NCI-H2171 (cell line): ENCODE measurements at regions not wholly inside any gene's neighbourhood (a gene's known extent, or its start where the extent isn't known, plus 50 kb on each side); places are given as distances from the start of the nearest gene placed in this dataset.

ENCODE experiments used
- DNase-seq: peaks from one replicate; lab custom pipeline; 2025; lab: John Stamatoyannopoulos, UW

DNA sequence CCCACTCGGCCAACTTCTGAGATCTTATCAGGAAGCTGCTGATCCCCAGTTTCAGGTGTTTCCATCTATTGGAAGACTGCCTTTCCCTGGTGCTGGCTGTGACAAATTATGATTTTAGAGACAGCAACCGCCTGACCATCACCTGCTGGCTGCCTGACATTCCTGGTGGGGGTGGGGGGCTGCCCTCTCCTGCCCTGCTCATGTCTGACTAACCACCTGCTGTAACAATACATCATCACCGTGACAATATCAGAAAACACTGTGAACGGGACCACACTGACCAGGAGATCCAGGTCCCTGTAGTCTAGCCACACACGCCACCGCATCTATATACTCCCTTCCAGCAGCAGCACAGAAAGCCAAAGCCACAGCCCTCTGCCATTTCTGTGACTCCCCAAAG, 537.5 kb downstream of the QKI start:
- DNase-seq: no peak

DNA sequence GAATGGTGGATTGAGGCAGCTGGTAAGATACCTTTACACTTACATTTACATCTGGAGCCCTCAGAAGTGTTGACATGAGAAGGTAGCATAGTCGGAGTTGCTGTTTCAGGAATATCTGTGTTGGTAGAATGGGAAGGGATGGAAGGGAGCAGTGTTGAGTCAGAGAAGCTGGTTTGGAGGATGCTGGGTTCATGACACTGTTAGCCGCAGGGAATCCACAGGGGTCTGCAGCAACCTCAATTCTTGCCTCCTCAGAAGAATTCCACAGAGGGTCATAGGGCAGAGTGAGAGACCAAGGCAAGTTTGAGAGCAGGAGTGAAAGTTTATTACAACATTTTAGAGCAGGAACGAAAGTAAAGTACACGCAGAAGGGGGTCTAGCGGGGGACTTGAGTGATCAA, 536.8 kb downstream of the QKI start:
- DNase-seq: no peak

DNA sequence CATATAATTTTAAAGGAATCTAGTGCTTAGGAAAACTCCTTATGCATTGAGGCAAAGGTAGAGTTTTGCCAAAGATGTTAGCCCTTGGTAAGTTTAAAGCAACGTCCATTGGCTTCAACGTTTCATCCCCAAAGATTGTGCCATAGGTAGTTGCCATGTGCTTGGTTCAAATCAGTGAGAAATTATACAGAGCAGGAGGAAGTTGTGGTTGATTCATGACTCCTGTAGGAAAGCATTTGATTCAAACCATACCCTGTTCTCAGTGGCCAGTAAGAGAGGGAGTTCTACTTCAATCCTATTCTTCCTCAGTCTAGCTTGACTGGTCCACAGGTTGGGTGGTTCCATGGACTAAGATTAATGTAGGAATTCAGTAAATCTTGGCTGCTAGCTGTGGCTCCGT, 535.6 kb downstream of the QKI start:
- DNase-seq: no peak

DNA sequence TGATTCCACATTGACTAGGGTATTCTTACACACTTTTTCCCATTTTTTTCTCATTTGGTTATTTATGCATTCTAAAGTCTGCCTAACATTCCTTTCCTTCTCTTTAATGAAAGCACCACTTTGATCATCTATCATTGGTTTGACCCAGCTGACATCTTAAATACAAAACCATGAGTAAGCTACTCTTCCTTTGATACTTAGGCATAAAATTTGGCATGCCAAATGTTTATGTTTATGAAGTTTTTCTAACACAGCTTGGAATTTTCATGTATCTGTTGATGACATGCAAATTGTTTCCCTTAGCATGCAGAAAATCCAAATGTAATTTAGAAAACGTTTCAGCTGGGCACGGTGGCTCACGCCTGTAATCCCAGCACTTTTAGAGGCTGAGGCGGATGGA, 534.9 kb downstream of the QKI start:
- DNase-seq: no peak

DNA sequence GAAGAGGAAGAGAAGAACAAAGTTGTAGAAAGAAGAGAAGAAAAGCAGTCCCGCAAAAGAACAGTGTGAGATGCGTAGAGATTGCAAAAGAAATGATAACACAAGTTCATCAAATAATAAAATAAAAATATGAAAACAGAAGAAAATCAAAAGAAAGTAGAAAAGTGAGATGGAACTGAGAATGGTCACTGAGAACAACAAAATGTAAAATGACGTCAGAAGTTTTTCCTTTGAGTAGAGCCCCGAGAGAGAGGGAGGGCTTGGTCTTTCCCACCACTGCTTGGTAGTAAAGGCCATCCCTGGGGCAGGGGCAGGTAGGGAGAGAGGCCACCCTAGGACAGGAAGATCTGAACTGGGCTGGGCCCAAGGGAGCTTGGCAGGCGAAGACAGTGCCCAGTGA, 533.7 kb downstream of the QKI start:
- no peak for DNase-seq

DNA sequence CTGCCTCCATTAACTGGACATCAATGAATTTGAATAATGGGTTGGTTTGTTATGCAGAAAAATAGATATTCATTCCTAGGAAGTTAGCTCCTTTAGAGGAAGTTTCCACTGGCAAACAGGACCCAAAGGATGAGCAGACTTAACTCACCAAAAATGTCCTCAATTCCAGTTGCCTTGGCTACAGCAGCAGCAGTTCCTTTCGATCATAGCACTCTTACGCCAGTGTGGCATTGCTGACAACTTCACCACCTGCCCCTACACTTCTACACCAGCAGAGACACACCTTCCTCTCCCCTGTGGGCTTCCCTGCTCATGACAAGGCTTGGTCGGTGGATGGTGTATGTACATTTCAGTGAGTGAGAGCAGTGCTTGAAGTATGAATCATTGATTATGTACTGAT, 532.8 kb downstream of the QKI start:
- DNase-seq: no peak

DNA sequence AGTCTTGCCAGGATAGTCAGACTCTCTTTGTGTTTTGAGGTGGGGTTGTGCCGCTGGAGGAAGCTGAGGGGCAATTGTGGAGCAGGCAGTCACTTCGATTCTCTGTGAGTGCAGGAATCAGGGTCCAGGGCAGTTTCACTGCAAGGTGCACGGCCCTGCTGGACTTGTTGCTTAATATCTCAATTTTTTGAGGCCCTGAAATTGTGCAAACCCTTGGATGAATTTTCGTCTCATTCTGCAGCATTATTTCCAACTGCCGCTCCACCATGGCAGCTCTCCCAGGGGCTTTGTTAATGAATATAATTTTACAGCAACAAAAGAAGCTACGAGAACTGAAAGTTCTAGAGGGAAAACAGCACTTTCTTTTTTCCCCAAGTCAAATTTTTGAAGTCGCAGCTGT, 531.9 kb downstream of the QKI start:
- no peak for DNase-seq

DNA sequence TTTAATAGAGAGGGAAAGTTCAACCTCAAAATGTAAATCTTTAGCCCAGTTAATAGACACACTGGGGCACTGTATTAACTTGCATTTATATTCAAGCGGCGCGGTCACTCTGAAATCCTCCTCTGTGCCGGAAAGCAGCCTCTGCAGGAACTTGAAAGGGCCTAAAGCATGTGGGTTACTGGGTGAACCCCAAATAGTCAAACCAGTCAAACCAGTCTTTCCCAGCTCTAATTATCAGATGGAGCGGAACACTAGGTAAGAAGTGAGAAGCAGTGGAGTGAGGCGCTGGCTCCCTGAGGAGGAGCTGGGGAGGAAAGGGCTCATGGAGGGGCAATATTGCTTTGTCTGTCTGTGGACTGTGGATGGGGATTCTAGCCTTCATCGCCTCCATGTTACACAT, 531.3 kb downstream of the QKI start:
- DNase-seq: no peak

DNA sequence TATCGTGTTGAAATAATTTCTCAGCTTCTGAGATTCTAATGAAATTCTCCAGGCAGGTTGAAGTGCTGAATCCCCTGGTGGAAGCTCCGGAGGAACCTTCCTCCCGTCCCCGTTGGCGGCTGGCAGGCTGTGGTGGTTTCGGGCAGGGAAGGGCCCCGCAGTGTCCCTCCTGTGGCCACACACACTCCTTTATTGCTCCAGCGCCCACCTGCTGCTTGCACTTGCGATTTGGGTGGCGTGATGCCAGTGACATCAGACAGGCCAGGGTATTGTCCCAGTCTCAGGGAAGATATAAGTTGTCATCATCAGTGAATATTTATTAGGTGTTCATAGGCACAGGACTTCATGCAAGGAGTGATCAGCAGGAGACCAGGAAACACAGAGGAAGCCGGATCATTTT, 530.4 kb downstream of the QKI start:
- DNase-seq: no peak

DNA sequence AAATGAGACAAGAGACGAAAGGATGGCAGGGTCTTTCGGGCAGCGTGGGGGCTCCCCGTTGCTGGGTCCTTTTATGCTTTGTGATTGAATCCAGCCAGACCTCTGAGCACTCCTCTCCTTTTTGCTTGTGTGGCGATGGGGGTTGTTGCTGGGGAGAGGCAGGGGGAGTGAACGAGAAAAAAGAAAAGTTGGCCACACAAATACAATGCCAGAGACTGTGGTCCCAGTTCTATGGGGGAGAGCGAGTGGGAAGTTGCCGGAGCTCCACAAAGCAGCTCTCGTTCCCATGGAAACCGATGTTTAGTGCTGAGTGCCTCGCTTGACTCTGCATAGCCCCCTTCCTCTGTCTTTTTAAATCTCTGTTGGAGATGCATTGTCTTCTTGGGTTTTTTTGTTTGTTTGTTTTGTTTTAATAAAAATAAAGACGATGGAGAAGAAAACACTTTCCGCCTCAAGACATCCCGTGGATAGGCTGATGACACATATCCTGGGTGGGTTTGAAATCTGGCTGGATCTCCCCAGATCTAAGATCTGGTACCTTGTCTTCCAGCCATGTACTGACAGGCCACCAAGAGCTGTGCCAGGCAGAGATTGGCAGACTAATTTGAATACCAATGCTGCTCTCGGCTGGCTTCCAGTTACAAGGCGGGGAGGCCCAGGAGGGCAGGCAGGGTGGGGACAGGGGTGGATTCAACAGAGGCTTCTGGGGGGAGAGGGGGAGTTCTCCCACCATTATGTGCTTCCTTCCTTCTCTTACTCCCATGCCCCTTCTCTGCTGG, 529.3 kb downstream of the QKI start:
- DNase-seq: no peak

DNA sequence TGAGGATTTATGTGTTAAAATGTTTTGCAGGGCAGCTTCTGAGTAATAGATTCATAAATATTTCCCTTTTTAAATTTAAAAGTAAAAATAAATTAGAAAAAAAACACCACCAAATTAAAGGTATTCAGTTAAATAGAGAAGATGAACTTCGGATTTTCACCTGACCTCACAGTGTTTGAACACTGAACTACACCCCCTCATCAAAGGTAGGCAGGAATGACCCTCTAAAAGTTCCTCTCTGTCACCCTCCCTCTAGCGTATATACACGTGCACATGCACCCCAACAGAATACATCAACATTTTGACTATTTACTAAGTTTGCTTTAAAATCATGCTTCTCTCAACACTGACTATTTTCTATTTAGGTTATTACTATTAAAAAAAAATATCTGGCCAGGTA, 528.3 kb downstream of the QKI start:
- no peak for DNase-seq

DNA sequence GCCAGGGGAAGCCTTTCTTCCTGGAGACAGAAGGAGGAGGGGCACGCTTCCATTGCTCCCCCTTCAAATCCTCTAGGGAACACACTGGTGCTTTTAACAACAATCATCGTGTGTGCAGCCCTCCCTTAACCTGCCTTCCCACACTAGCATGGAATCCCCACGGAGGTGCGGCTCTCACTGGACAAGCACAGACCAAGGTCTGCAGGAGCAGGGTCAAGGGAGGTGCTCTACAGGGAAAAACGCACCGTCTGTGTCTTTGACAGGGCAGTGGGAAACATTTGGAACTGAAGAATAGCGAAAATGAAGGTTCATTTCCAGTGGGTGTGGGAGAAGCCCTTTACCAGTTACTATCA, 527.1 kb downstream of the QKI start:
- DNase-seq: no peak

DNA sequence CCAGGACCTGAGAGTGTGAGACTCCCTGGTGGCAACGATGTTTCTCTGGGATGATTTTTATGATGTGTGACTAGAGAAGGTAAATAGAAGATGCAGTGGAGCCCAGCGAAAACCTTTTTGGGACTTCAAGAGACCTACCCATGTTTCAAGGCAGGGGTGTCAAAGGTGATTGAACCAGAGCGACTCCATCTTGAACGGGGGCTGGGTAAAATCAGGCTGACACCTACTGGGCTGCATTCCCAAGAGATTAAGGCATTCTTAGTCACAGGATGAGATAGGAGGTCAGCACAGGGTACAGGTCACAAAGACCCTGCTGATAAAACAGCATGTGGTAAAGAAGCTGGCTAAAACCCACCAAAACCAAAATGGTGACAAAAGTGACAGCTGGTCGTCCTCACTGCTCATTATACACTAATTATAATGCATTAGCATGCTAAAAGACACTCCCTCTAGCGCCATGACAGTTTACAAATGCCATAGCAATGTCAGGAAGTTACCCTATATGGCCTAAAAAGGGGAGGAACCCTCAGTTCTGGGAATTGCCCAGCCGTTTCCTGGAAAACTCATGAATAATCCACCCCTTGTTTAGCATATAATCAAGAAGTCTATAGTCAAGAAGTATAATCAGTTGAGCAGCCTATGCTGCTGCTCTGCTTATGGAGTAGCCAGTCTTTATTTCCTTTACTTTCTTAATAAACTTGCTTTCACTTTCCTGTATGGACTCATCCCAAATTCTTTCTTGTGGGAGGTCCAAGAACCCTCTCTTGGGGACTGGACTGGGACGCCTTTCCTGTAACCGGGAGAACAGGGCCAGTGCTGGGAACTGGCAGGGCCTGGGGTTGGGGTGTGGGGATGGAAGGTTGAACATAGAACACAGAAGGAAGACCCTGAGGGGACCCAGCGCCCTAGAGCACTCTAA, 526.4 kb downstream of the QKI start:
- no peak for DNase-seq

DNA sequence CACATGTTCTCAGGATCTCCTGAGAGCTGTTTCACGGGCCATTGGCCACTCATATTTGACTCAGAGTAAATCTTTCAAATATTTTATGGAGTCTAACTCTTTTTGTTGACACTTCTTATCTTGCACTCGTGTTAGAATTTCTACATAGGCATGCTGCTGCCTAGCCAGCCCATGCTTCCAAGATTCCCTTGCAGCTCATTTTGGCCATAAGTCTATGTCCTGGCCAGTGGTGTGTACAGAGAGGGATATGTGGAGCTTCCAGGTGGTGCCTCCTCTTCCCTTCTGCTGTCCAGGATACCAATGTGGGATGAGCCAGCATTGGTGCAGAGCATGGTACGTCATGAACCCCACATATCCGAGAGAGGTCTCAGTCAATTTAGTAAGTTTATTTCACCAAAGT, 522.6 kb downstream of the QKI start:
- DNase-seq: no peak

DNA sequence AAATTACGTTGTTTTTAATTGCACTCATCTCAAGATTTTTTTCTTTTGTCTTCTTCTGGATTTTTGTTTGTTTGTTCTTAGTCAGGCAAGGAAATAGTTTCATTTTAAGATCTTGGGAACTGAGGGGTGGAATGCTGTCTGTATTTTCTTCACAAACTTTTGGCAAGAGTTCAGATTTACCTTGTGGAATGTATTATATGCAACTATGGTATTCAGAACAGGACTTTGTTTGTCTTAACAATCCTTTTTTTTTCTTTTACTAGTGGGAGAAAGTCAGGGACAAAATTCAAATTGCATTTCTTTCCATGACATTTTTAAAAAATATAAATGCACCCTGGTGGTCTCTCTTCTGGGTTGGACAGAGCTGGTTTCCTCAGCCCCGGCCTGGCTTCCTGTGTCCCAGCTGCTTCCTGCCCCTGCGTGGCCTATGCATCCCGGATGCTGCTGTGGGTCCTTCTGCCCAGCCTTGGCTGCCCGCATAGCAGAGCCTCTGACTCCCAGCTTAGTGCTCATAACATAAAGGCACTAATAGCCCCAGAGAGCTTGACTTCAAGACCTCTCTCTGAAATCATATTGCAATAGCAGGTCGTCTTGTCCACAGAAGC, 520.7 kb downstream of the QKI start:
- DNase-seq: no peak

DNA sequence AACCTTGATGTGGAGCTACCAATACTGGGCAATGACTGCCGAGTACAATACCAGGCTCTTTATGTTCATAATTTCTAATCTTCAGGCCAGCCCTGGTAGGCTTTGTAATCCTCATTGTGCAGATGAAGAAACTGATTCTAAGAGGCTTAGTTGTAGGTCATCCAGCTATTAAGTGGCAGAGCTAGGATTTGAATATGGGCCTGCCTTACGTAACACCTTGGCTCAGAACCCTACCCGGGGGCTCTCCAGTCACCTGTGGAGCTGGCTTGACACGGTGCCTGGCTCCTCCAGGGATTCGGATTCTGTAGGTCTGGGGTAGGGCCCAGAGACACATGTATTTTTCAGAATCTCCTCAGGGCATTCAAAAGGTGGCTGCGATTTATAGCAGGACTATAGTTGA, 515.5 kb downstream of the QKI start:
- DNase-seq: no peak

DNA sequence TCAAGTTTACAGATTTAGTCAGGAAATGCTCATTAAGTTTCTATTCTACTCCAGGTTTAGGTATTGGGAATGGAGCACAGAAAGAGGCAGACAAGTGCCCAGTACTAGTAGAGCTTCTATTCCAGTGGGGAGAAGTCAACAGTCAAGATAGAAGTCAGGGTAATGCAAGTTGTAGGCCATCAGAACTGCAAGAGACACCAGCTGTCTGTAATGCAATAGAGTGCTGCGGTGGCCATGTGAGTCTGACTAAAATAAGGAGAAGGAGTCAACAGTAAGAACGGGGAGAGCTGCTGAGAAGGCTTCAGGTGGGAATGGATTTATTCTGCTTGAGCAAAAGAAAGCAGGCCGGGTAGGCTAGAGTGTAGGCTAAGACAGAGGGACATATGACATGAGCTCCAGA, 515.0 kb downstream of the QKI start:
- no peak for DNase-seq

DNA sequence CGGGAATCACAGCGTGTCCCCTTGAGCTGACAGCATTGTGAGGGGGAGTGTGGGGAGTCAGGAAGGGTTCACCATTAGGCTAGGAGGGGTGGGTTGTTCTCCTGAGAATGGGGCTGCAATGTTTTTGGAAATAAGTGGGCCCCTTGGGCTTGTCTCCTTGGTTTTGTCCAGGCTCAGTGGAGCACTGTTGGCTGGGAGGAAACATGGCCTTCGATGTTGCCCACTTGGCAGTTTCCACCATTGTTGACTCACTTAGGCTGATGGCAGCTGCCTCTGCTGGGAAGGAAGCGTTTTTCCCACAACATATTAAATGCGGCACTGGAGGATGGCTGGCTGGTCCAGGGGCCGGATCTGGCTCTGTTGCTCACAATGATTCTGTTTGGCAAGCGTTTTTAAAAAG, 512.1 kb downstream of the QKI start:
- no peak for DNase-seq

DNA sequence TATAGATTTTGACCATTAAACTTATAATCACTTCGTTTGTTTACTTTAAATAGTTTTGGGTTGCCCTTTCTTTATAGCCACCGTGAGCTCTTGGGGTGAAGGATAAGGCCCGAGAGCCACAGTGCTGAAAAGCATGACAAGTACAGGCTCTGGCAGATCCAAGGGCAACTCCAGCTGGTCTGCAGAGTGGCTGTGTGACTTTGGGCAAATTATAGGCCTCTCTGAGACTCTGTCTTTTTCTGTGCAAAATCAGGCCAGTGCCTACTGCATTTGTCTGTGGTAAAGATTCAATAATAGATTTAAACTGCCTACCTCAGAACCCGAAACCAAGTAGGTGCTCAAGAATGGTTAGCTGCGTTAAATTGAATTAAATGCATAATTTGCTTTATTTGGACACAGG, 511.3 kb downstream of the QKI start:
- no peak for DNase-seq

DNA sequence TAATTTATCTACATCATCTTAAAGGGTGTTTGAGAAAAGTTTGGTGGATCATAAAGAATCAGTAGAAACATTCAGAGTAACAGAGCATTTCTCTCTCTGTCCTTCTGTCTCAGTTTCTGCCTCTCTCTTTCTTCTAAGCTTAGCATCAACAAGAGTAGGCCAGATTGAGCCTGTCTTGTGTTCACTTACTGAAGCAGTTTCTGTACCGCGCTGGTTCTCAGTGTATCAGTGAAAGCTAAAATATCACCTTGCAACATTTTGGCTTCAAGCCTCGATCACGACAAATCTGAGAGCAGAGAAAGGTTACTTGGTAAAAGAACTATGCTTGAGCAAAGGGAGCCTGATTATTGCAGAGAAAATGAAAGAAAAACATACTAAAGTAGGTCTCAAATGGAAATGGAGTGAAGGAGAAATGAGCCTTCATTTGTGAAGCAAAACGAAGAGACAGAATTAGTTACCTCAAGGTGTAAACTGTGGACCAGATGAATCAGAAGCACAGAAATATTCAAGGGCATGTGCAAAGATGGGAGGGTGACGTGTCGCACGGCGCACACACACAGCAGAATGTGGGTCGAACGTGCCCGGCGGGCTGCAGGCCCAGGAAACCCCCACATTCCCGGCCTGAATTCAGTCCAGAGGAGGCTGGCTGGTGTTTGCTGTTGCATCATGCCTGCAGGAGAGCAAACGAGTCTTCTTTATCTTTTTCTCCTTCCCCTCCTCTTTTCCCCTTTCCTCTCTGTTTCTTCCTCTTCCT, 509.3 kb downstream of the QKI start:
- no peak for DNase-seq

DNA sequence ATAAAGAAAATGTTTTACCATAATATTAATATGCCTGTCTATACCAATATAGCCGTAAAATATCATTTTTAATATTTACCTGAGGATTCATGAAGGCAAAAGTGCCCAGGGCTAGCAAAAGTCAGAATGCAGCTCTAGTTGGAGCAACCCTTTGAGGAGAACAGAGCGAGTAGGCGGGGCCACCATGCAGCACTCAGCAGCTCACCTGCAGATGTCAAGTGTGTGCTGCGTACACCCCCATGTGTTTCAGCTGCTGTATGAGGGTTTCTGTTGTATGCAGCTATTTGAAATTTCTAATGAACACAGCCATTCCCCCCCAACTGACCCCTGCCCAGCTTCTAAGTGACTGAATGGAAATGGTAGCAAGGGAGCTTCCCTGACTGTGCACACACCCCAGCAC, 508.0 kb downstream of the QKI start:
- DNase-seq: no peak

DNA sequence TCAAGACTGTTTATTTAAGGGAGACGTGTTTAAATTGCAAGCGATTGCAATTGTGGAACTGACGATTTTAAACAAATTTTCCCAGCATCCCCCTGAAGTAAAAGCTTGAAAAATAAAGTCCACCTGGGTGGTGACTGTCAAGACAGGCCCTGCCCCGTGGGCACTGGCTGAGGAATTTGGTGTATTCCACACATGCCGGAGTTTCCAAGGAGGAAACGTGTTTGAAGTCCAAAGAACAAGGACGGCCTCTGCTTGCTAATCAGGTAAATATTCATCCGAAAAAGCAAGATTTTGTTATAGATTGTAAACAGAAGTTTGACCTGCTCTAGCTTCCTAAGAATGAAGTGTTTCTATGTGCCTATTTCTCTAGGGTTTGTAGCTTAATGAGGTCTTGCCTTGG, 505.1 kb downstream of the QKI start:
- no peak for DNase-seq
